ENCODE measurements at regions not wholly inside any gene's neighbourhood (a gene's known extent, or its start where the extent isn't known, plus 50 kb on each side); places are given as distances from the start of the nearest gene placed in this dataset.

DNA sequence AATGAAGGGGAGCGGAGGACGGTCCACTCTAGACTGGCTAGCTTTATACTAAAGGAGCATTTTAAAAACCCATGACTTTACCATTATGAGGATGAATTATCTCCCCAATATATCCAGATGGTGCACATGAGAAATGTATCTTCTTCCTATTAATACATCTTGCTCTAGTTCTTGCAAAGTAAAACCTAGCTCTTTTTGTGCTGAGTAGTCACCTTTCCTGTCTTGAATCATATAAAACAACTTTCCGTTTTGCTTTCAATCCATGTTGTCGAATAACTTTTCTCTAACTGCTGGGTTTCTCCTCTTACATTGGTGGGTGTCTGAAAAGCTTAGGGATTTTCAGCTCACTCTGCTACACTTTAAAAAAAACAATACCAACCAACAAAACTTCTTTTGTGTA is 96.3 kb upstream of the TAC1 start:
- TF ChIP-seq, protein P1, sequence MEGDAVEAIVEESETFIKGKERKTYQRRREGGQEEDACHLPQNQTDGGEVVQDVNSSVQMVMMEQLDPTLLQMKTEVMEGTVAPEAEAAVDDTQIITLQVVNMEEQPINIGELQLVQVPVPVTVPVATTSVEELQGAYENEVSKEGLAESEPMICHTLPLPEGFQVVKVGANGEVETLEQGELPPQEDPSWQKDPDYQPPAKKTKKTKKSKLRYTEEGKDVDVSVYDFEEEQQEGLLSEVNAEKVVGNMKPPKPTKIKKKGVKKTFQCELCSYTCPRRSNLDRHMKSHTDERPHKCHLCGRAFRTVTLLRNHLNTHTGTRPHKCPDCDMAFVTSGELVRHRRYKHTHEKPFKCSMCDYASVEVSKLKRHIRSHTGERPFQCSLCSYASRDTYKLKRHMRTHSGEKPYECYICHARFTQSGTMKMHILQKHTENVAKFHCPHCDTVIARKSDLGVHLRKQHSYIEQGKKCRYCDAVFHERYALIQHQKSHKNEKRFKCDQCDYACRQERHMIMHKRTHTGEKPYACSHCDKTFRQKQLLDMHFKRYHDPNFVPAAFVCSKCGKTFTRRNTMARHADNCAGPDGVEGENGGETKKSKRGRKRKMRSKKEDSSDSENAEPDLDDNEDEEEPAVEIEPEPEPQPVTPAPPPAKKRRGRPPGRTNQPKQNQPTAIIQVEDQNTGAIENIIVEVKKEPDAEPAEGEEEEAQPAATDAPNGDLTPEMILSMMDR (IDR thresholded peaks at IDR 0.05; ENCODE audit: insufficient read depth, low read depth, low read length, missing control alignments) = no peak
- DNase-seq (ENCODE audit: low read depth) = no peak
- H3K4me3 ChIP-seq (ENCODE audit: low read length) = no peak overlapping the region

DNA sequence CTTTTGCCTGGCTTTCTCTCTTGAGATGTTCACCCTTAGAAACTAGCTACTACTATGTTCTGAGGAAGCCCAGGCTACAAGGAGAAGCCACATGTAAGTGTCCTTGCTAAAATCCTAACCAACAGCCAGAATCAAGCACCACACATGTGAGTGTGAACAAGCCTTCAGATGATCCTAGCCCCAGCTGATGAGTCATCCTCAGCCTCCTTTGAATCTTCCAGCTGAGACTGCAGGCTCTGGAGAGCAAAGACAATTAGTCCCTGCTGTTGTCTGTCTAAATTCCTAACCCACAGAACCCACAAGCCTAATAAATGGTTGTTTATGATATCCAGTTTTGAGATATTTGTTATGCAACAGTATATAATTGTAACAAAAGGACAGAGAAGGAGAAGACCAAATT is 92.8 kb upstream of the TAC1 start:
- peak; percentile 37 for DNase-seq (ENCODE audit: low read depth)
- H3K4me3 ChIP-seq (ENCODE audit: low read length) = no peak overlapping the region
- TF ChIP-seq, protein P1 (IDR thresholded peaks at IDR 0.05; ENCODE audit: insufficient read depth, low read depth, low read length, missing control alignments) = no peak

DNA sequence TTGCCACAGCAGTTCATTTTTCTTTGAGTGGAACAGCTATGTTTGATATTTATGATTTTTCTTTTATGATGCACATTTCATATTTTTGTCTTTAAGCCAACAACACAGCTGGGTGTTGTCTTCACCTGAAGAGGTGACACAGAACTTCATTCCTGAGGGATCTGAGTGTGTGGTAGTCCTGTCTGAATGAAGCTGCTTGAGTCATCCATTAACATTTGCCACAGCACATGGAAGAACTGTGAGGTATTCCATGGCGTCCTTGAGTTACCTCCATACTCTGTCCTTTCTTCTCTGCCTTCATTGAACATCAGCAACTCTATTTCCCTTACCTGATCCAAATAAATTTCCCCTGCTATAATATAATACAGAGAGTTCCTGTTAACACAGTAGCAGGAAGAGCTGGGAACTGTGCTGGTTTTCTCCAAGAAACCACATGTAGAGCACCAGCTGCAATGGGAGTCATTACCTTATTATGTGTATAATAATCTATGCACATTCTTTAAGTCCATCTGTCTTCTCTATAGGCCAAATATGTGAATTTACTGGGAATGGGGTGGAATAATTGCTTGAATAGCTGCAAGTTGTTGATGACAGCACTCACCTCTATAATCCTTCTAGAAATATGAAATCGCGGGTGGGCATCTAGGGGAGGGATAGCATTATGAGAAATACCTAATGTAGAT is 72.4 kb upstream of the TAC1 start:
- no peak overlapping the region for H3K4me3 ChIP-seq (ENCODE audit: low read length)
- DNase-seq (ENCODE audit: low read depth) = peak; percentile 2

DNA sequence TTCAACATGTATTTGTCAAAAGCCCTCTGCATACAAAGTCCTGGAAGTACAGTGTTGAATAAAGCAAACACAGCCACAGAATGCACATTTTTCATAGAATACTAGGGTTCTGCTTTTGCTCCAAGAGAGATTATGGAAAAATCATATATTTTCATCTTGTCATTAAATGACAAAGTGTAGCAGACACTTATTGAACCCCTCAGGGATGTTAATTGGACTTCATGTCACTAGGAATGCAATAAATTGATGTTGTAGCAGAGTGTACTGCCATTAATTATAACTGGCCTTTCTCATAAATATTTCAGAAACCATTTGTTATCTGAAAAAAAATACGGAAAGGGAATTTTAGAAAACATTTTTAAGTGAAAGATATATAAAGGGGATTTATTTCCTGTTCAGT is 64.5 kb upstream of the TAC1 start:
- no peak for DNase-seq (ENCODE audit: low read depth)
- H3K4me3 ChIP-seq (ENCODE audit: low read length) = no peak overlapping the region
- TF ChIP-seq, protein P1 (IDR thresholded peaks at IDR 0.05; ENCODE audit: insufficient read depth, low read depth, low read length, missing control alignments) = no peak

More for the DNA sequence above, 72.4 kb upstream of the TAC1 start:
- TF ChIP-seq, protein P1 (IDR thresholded peaks at IDR 0.05; ENCODE audit: insufficient read depth, low read depth, low read length, missing control alignments) = no peak

DNA sequence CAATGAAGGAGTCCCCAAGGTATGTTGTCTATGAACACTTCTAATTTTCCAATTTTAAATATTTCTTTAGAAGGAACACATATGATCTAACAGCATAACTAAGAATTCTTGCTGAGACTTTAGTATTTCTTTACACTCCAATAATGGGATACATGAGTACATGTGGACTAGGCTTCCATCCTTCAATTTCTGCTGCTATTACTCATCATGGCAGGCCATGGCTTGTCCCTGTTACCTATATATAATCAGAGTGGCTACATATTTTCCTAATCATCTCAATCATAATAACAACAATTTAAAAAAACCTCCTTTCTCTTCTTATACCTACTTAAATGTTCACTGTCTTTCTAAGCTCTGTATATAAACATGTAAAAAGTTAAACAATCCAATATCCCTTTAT is 60.3 kb upstream of the TAC1 start:
- no peak overlapping the region for H3K4me3 ChIP-seq (ENCODE audit: low read length)
- TF ChIP-seq, protein P1 (IDR thresholded peaks at IDR 0.05; ENCODE audit: insufficient read depth, low read depth, low read length, missing control alignments) = no peak
- peak; percentile 71 for DNase-seq (ENCODE audit: low read depth)

DNA sequence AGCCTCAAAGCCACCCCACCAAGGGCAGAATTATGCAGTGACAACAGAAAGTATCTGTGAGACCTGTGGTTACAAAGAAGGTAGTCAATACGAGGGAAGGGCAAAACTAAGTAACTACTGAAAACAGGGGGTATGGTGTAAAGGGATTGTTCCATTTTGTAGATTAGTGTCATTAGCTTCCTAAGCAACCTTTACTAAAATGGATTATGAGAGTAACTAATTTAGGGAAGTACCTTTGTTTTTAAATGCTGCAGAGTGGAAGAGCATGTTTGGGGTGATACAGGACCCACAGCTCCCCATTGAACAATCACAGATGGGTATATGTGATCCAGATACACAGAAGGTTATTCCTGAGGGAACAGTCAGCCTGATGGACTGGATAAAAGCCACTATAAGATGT is 51.3 kb upstream of the TAC1 start:
- TF ChIP-seq, protein P1 (IDR thresholded peaks at IDR 0.05; ENCODE audit: insufficient read depth, low read depth, low read length, missing control alignments) = no peak

More for the DNA sequence above, 51.3 kb upstream of the TAC1 start:
- H3K4me3 ChIP-seq (ENCODE audit: low read length) = no peak overlapping the region
- DNase-seq (ENCODE audit: low read depth) = no peak
